IMR-90 (cell line): ENCODE measurements at regions not wholly inside any gene's neighbourhood (a gene's known extent, or its start where the extent isn't known, plus 50 kb on each side); places are given as distances from the start of the nearest gene placed in this dataset.

Source experiments
- ATAC-seq: fragments of 200-7000 bp; cut with Tn5 transposase; 2 replicates; pipeline ENCODE4 v1.9.1; 2020; ENCODE audit warnings: low read depth, mild to moderate bottlenecking, moderate library complexity
- BruUV-seq: library from RNA; stranded (reverse); fragments of 400-500 nt; replicated peaks from 2 replicates; lab custom pipeline; 2021; lab: Mats Ljungman, UMichigan
- CTCF ChIA-PET: fragments of 300-600 bp; formaldehyde crosslinking; extraction: SDS; loops from one replicate; lab custom pipeline; 2021; ENCODE audit warnings: antibody characterized with exemption; lab: Yijun Ruan, JAX
- POLR2A ChIA-PET: fragments of 300-600 bp; sonication (Branson Sonifier 250); formaldehyde crosslinking; loops from one replicate; lab custom pipeline; 2022; ENCODE audit warnings: antibody characterized with exemption; ENCODE audit not compliant: unreplicated experiment; lab: Charles Lee
- DNase-seq: peaks from one replicate; pipeline ENCODE4 v3.0.0; 2013
- H2AFZ ChIP-seq: replicated peaks from 2 replicates; pipeline ENCODE3; 2013; ENCODE audit warnings: low read length, mild to moderate bottlenecking; ENCODE audit not compliant: poor library complexity
- H2AK5ac ChIP-seq: 2 replicates; pipeline ENCODE4 v1.6.1; 2013; ENCODE audit warnings: low read depth, low read length, inconsistent platforms
- H2AK9ac ChIP-seq: replicated peaks from 2 replicates; pipeline ENCODE3; 2013; ENCODE audit warnings: mild to moderate bottlenecking, low read depth, low read length, moderate library complexity; ENCODE audit not compliant: poor library complexity
- H2BK120ac ChIP-seq: 2 replicates; pipeline ENCODE4 v1.6.1; 2013; ENCODE audit warnings: low read depth, low read length, inconsistent platforms
- H2BK15ac ChIP-seq: 3 replicates; pipeline ENCODE4 v1.6.1; 2013; ENCODE audit warnings: low read depth, low read length, inconsistent platforms
- H2BK20ac ChIP-seq: 2 replicates; pipeline ENCODE4 v1.6.1; 2013; ENCODE audit warnings: low read depth, mild to moderate bottlenecking, inconsistent platforms, low read length, moderate library complexity
- H2BK5ac ChIP-seq: 2 replicates; pipeline ENCODE4 v1.6.1; 2013; ENCODE audit warnings: mild to moderate bottlenecking, low read depth, low read length, inconsistent platforms; ENCODE audit not compliant: poor library complexity, severe bottlenecking
- H3K14ac ChIP-seq: replicated peaks from 2 replicates; pipeline ENCODE4 v1.6.1; 2013; ENCODE audit warnings: low read depth, low read length, inconsistent platforms
- H3K18ac ChIP-seq: 2 replicates; pipeline ENCODE4 v1.6.1; 2013; ENCODE audit warnings: low read depth, low read length, control low read depth
- H3K23ac ChIP-seq: 2 replicates; pipeline ENCODE4 v1.6.1; 2013; ENCODE audit warnings: low read depth, low read length, inconsistent platforms
- H3K27ac ChIP-seq: 2 replicates; pipeline ENCODE4 v1.5.1; 2013; ENCODE audit warnings: mild to moderate bottlenecking, control low read depth, low read length; ENCODE audit not compliant: insufficient read depth
- H3K27me3 ChIP-seq: 2 replicates; pipeline ENCODE4 v1.6.1; 2013; ENCODE audit warnings: low read length; ENCODE audit not compliant: control insufficient read depth, insufficient read depth
- H3K36me3 ChIP-seq: 2 replicates; pipeline ENCODE4 v1.6.1; 2013; ENCODE audit warnings: low read length, mixed read lengths; ENCODE audit not compliant: control insufficient read depth, insufficient read depth
- H3K4ac ChIP-seq: 2 replicates; pipeline ENCODE4 v1.6.1; 2013; ENCODE audit warnings: low read depth, low read length, inconsistent platforms
- H3K4me1 ChIP-seq: 2 replicates; pipeline ENCODE4 v1.6.1; 2013; ENCODE audit warnings: low read length, mixed read lengths; ENCODE audit not compliant: control insufficient read depth, insufficient read depth
- H3K4me2 ChIP-seq: 2 replicates; pipeline ENCODE4 v1.6.1; 2013; ENCODE audit warnings: low read depth, mild to moderate bottlenecking, control low read depth, low read length, moderate library complexity
- H3K4me3 ChIP-seq: 2 replicates; pipeline ENCODE4 v1.5.1; 2013; ENCODE audit warnings: low read depth, mild to moderate bottlenecking, control low read depth, low read length, moderate library complexity; ENCODE audit not compliant: insufficient read depth
- H3K56ac ChIP-seq: 2 replicates; pipeline ENCODE4 v1.6.1; 2013; ENCODE audit warnings: low read length, inconsistent platforms; ENCODE audit not compliant: insufficient read depth; ENCODE audit errors: extremely low read depth
- H3K79me1 ChIP-seq, 2 experiments: 2 replicates each; pipeline ENCODE4 v1.6.1; 2013; ENCODE audit warnings: low read length in 2 of 2, inconsistent platforms in 1 of 2, low read depth in 1 of 2
- H3K9ac ChIP-seq: 2 replicates; pipeline ENCODE4 v1.6.1; 2013; ENCODE audit warnings: low read depth, low read length, control low read depth
- H3K9me1 ChIP-seq: 2 replicates; pipeline ENCODE4 v1.6.1; 2013; ENCODE audit warnings: low read length, inconsistent platforms; ENCODE audit not compliant: insufficient read depth
- H3K9me3 ChIP-seq: 2 replicates; pipeline ENCODE4 v1.6.1; 2013; ENCODE audit warnings: low read length; ENCODE audit not compliant: control insufficient read depth, insufficient read depth
- H4K20me1 ChIP-seq: 2 replicates; pipeline ENCODE4 v1.6.1; 2013; ENCODE audit warnings: low read length, inconsistent platforms; ENCODE audit not compliant: insufficient read depth
- H4K5ac ChIP-seq: 2 replicates; pipeline ENCODE4 v1.6.1; 2013; ENCODE audit warnings: mild to moderate bottlenecking, low read depth, low read length, control low read depth
- H4K8ac ChIP-seq, 2 experiments: 2 replicates each; pipeline ENCODE4 v1.6.1; 2013; ENCODE audit warnings: low read depth in 2 of 2, low read length in 2 of 2, control low read depth in 1 of 2, inconsistent platforms in 1 of 2
- H4K91ac ChIP-seq: 2 replicates; pipeline ENCODE4 v1.6.1; 2013; ENCODE audit warnings: low read depth, low read length, inconsistent platforms; ENCODE audit not compliant: insufficient read depth
- BHLHE40 ChIP-seq: fragments of 150-350 bp; IDR thresholded peaks from 2 replicates; pipeline ENCODE4 v1.6.1; 2016; ENCODE audit warnings: mild to moderate bottlenecking, low read depth, low read length
- CEBPB ChIP-seq: IDR thresholded peaks from 2 replicates; pipeline ENCODE4 v1.6.1; 2012; ENCODE audit warnings: low read depth, low read length, improper control_type of control experiment
- CHD1 ChIP-seq: IDR thresholded peaks from 2 replicates; pipeline ENCODE4 v1.6.1; 2012; ENCODE audit warnings: low read depth, low read length, improper control_type of control experiment
- FOS ChIP-seq: fragments of 150-350 bp; IDR thresholded peaks from 2 replicates; pipeline ENCODE4 v1.6.1; 2016; ENCODE audit warnings: low read depth, low read length
- MAZ ChIP-seq: IDR thresholded peaks from 2 replicates; pipeline ENCODE4 v1.6.1; 2012; ENCODE audit warnings: low read depth, mild to moderate bottlenecking, low read length, improper control_type of control experiment, moderate library complexity, borderline replicate concordance
- NFE2L2 ChIP-seq: fragments of 150-350 bp; IDR thresholded peaks from 2 replicates; pipeline ENCODE4 v1.6.1; 2016; ENCODE audit warnings: low read depth, mild to moderate bottlenecking, low read length
- SMC3 ChIP-seq: fragments of 150-350 bp; IDR thresholded peaks from 2 replicates; pipeline ENCODE4 v1.6.1; 2016; ENCODE audit warnings: low read depth, mild to moderate bottlenecking, antibody characterized with exemption, low read length, moderate library complexity
- WGBS, 2 experiments: methylation state at CpG; one replicate each; pipeline versions ENCODE4 v1.1.5 to v1.1.7; 2013; ENCODE audit warnings: missing lambda C conversion rate in 2 of 2; ENCODE audit not compliant: insufficient read length in 1 of 2; ENCODE audit errors: extremely low coverage in 2 of 2; 5-methylcytosine and 5-hydroxymethylcytosine counted together
- dilution Hi-C: fragments of 300-500 bp; cut with HindIII; formaldehyde crosslinking; loops from one replicate; pipeline ENCODE4 v1.14.3; 2018; ENCODE audit warnings: low sequenced_read_pairs; ENCODE audit not compliant: unreplicated experiment
- in situ Hi-C: fragments of 300-500 bp; cut with MboI; formaldehyde crosslinking; loops from 3 replicates; pipeline ENCODE4 v1.14.3; 2019; ENCODE audit warnings: low sequenced_read_pairs, inconsistent platforms, mixed read lengths
- intact Hi-C: fragments of 100-400 bp; cut with micrococcal nuclease; formaldehyde crosslinking; loops from 2 replicates; pipeline ENCODE4 v1.10.0; 2022
- TF ChIP-seq, protein P1 (sequence below): fragments of 150-350 bp; IDR thresholded peaks from 2 replicates; pipeline ENCODE4 v1.6.1; 2017; ENCODE audit warnings: mild to moderate bottlenecking, antibody characterized with exemption, low read length, low read depth
- TF ChIP-seq, protein P2 (sequence below): fragments of 150-350 bp; IDR thresholded peaks from 2 replicates; pipeline ENCODE4 v1.6.1; 2016; ENCODE audit warnings: low read depth, mild to moderate bottlenecking, low read length, moderate library complexity, borderline replicate concordance
- TF ChIP-seq, protein P3 (sequence below): conservative IDR thresholded peaks from 2 replicates; pipeline ENCODE4 v1.5.1; 2012; ENCODE audit warnings: mild to moderate bottlenecking, low read depth, low read length, improper control_type of control experiment

DNA sequence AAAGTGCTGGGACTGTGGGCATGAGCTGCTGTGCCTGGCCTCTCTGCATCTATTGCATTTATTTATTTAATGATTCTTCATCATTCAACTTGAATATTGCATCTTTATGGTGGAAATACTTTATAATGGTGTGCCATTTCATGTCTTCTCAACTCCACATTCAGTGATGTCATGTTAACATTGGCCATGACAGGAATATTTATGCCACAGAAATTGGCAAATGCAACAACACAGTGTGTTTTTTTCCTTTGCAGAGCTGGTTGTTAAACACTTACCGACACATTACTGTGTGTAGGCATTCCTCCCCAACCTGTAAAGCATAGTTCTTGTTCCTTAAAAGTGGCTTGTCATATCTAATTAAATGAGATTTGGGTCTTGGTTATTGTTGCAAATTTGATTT lies 57.4 kb upstream of the WDR26 start (continued):
- TF ChIP-seq BHLHE40 (no peak), CHD1 (no peak)

DNA sequence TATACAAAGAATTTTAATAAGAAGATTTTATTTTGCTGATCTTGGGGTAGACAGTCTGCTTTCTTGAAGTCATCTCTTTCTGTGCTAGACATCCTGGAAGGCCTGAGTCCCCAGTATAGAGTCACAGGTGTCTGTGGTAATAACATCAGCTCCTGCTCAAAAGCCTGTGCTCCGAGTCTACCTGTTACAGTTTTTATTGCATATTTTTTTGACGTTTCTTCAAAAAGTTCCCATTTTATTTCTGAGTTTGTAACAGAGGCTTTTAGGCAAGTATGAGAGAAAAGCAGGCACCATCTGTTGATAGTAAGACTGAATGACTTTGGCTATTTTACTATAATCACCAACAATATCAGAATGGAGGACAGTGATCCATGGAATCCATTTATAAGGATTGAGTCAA lies 58.0 kb upstream of the WDR26 start:
- H3K79me1 ChIP-seq: no peaks in the 10 kb centered on the region
- no peak overlapping the region for H4K8ac ChIP-seq
- H2BK20ac ChIP-seq: no peak overlapping the region
- no peak overlapping the region for H2AK5ac ChIP-seq
- CTCF ChIA-PET: no interaction called here
- in situ Hi-C loops (loop anchor here (25.0 kb wide), 1 partner anchor 920 kb away; no protein-coding TSS in a partner anchor), dilution Hi-C loops (no loop called here), intact Hi-C loops (no loop called here)
- DNase-seq: no peak
- no peaks in the 10 kb centered on the region for H4K20me1 ChIP-seq
- no peak overlapping the region for H2BK120ac ChIP-seq
- peaks cover 5% of the 10 kb centered on the region; the same call in 1 of the 2 replicates for H3K9me1 ChIP-seq
- no peak overlapping the region for H3K4me3 ChIP-seq
- H2BK15ac ChIP-seq: no peak overlapping the region
- no peaks in the 10 kb centered on the region for H3K36me3 ChIP-seq
- no peak overlapping the region for H3K9ac ChIP-seq
- H3K4ac ChIP-seq: no peak overlapping the region
- no peak overlapping the region for H2BK5ac ChIP-seq
- no peak overlapping the region for H3K23ac ChIP-seq
- H3K27ac ChIP-seq: no peak overlapping the region
- no CpG with 5 or more reads among the region's 2 CpGs for WGBS, 2 experiments
- no peak overlapping the region for H3K14ac ChIP-seq
- no peak for ATAC-seq
- no TSS peak for BruUV-seq
- POLR2A ChIA-PET: no interaction called here
- no peak overlapping the region for H4K91ac ChIP-seq
- no peak overlapping the region for H3K56ac ChIP-seq
- TF ChIP-seq NFE2L2 (no peak), FOS (no peak), SMC3 (no peak), MAZ (no peak), CEBPB (no peak)
- TF ChIP-seq, protein P1, sequence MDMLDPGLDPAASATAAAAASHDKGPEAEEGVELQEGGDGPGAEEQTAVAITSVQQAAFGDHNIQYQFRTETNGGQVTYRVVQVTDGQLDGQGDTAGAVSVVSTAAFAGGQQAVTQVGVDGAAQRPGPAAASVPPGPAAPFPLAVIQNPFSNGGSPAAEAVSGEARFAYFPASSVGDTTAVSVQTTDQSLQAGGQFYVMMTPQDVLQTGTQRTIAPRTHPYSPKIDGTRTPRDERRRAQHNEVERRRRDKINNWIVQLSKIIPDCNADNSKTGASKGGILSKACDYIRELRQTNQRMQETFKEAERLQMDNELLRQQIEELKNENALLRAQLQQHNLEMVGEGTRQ: no peak
- TF ChIP-seq, protein P2, sequence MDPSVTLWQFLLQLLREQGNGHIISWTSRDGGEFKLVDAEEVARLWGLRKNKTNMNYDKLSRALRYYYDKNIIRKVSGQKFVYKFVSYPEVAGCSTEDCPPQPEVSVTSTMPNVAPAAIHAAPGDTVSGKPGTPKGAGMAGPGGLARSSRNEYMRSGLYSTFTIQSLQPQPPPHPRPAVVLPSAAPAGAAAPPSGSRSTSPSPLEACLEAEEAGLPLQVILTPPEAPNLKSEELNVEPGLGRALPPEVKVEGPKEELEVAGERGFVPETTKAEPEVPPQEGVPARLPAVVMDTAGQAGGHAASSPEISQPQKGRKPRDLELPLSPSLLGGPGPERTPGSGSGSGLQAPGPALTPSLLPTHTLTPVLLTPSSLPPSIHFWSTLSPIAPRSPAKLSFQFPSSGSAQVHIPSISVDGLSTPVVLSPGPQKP: no peak
- TF ChIP-seq, protein P3, sequence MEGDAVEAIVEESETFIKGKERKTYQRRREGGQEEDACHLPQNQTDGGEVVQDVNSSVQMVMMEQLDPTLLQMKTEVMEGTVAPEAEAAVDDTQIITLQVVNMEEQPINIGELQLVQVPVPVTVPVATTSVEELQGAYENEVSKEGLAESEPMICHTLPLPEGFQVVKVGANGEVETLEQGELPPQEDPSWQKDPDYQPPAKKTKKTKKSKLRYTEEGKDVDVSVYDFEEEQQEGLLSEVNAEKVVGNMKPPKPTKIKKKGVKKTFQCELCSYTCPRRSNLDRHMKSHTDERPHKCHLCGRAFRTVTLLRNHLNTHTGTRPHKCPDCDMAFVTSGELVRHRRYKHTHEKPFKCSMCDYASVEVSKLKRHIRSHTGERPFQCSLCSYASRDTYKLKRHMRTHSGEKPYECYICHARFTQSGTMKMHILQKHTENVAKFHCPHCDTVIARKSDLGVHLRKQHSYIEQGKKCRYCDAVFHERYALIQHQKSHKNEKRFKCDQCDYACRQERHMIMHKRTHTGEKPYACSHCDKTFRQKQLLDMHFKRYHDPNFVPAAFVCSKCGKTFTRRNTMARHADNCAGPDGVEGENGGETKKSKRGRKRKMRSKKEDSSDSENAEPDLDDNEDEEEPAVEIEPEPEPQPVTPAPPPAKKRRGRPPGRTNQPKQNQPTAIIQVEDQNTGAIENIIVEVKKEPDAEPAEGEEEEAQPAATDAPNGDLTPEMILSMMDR: no peak
- 0 out of 2 replicates have a peak, but pooled peaks cover 3% of the 10 kb centered on the region for H3K9me3 ChIP-seq
- no peaks in the 10 kb centered on the region for H3K27me3 ChIP-seq
- H3K4me2 ChIP-seq: no peak overlapping the region
- H4K5ac ChIP-seq: no peak overlapping the region
- peaks cover 12% of the 10 kb centered on the region for H3K4me1 ChIP-seq
- no peak overlapping the region for H2AK9ac ChIP-seq
- no peak overlapping the region for H2AFZ ChIP-seq
- no peak overlapping the region for H3K18ac ChIP-seq
